AG04449 (cell line): ENCODE measurements at regions not wholly inside any gene's neighbourhood (a gene's known extent, or its start where the extent isn't known, plus 50 kb on each side); places are given as distances from the start of the nearest gene placed in this dataset.

Experiments
- CTCF ChIA-PET: fragments of 350-600 bp; formaldehyde crosslinking; extraction: SDS; loops from one replicate; lab custom pipeline; 2021; ENCODE audit warnings: antibody characterized with exemption; lab: Yijun Ruan, JAX
- POLR2A ChIA-PET: fragments of 400-600, 350-600 bp; formaldehyde crosslinking; extraction: SDS; loops from one replicate; lab custom pipeline; 2020; ENCODE audit warnings: antibody characterized with exemption, inconsistent platforms; lab: Yijun Ruan, JAX
- DNase-seq: peaks from one replicate; pipeline ENCODE4 v3.0.0-alpha.2; 2010; ENCODE audit warnings: low read depth, low spot score
- H3K4me3 ChIP-seq: 2 replicates; pipeline ENCODE4 v1.5.1; 2011; ENCODE audit warnings: low read depth, mild to moderate bottlenecking, control low read depth, low read length
- TF ChIP-seq, protein P1 (sequence below): IDR thresholded peaks from one replicate; pipeline ENCODE4 v1.5.1; 2011; ENCODE audit warnings: mild to moderate bottlenecking, moderate library complexity, low read length, control low read depth, inconsistent platforms; ENCODE audit not compliant: insufficient read depth; ENCODE audit errors: missing control alignments

- TF ChIP-seq, protein P1, sequence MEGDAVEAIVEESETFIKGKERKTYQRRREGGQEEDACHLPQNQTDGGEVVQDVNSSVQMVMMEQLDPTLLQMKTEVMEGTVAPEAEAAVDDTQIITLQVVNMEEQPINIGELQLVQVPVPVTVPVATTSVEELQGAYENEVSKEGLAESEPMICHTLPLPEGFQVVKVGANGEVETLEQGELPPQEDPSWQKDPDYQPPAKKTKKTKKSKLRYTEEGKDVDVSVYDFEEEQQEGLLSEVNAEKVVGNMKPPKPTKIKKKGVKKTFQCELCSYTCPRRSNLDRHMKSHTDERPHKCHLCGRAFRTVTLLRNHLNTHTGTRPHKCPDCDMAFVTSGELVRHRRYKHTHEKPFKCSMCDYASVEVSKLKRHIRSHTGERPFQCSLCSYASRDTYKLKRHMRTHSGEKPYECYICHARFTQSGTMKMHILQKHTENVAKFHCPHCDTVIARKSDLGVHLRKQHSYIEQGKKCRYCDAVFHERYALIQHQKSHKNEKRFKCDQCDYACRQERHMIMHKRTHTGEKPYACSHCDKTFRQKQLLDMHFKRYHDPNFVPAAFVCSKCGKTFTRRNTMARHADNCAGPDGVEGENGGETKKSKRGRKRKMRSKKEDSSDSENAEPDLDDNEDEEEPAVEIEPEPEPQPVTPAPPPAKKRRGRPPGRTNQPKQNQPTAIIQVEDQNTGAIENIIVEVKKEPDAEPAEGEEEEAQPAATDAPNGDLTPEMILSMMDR, result no peak
- ChIA-PET POLR2A (no interaction called here), CTCF (no interaction called here)
- H3K4me3 ChIP-seq, result no peak overlapping the region
- no peak for DNase-seq
These were observed 147.7 kb downstream of the DMRTA2 start for GRCh38 chr1:50275566-50275965.

DNA sequence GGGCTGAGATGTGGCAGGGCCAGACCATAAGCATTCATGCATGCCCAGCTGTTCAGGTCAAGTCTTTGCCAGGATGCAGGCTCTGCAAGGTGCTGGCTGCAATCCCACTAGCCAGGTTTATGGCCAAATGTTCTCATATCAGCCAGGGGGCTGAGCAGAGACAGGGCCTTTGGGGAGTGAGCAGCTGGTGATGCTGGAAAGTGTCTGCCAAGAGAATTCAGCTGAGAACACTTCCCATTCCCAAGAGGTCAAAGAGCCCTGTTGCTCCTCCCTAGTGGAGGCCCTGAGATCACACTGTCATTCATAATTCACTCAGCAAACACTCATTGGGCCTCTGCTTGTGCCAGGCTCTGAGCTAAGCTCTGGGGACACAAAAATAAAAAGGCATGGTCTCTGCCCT is 150.3 kb downstream of the DMRTA2 start:
- DNase-seq, result no peak
- TF ChIP-seq, protein P1, result no peak
- ChIA-PET POLR2A (no interaction called here), CTCF (no interaction called here)
- H3K4me3 ChIP-seq, result no peak overlapping the region

GRCh38 chr1:50271968-50272578 is 151.2 kb downstream of the DMRTA2 start:
- ChIA-PET POLR2A (no interaction called here), CTCF (no interaction called here)
- H3K4me3 ChIP-seq, result no peak overlapping the region
- TF ChIP-seq, protein P1, result peak; percentile 56
- no peak for DNase-seq

DNA sequence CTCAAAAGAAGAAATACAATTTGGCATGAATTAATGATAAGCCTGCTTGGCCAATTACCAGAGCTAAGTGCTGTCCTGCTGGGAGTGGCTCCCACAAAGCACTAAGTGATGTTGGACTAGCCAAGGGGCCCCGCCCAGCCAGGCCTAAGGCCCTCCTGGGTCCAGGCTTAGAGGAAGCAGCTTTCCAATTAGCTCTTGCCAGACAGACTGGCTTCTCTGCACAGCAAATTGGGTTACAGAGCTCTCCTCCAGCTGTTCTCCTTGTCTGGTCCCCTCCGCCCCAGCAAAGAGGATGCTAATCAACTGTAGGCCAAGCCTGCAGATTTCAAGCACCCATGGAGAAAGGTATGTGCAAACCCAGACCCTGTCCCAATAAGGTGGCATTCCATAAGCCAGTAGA is 151.9 kb downstream of the DMRTA2 start:
- no peak overlapping the region for H3K4me3 ChIP-seq
- CTCF ChIA-PET, result no interaction called here

GRCh38 chr1:50270926-50271325 is 152.3 kb downstream of the DMRTA2 start:
- CTCF ChIA-PET, result no interaction called here
- POLR2A ChIA-PET, result no interaction called here
- no peak overlapping the region for H3K4me3 ChIP-seq
- TF ChIP-seq, protein P1, result no peak
- no peak for DNase-seq

More for the DNA sequence above, 151.9 kb downstream of the DMRTA2 start:
- no peak for DNase-seq
- POLR2A ChIA-PET, result no interaction called here
- TF ChIP-seq, protein P1, result no peak

DNA sequence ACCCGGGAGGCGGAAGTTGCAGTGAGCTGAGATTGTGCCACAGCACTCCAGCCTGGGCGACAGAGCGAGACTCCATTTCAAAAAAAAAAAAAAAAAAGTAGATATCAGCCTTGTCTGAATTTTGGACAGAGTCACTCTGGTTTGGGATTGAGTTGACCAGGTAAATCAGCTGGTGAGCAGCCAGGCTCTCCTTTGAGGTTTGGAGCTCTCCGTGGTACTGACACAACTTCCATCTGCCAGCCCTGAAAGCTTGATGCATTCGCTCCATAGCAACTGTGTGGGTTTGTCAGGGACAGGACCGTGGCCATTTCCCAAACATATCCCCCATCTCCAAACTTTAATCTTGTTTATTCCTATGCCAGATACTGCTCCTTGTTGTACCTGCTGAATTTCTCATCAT is 155.2 kb downstream of the DMRTA2 start:
- H3K4me3 ChIP-seq, result no peak overlapping the region
- ChIA-PET CTCF (no interaction called here), POLR2A (no interaction called here)

More for the DNA sequence above, 155.2 kb downstream of the DMRTA2 start:
- no peak for DNase-seq
- TF ChIP-seq, protein P1, result no peak
